ENCODE measurements at regions not wholly inside any gene's neighbourhood (a gene's known extent, or its start where the extent isn't known, plus 50 kb on each side); places are given as distances from the start of the nearest gene placed in this dataset.

DNA sequence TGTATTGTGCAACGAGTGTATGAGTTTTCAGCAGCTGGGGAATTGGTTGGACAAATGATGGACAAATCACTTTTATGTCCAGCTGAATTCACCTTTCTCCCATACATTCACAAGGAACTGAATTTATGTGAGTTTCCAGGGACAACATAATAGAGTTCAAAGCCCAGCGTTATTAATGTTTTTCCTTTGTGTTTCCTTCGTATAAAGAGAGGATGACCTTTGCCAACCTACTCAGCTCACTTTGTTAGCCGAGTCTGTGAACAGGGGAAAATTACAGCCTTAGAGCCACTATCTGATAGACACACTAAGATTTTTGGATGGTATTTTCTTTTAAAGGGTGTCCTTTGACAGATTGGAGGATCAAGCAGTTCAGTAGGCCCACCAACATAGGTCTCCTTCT lies 352.5 kb downstream of the KIF4B start:
- no peak overlapping the region for H3K27ac ChIP-seq (ENCODE audit: low read length)
- H3K9me3 ChIP-seq (ENCODE audit: insufficient read depth, low read depth, low read length): no peaks in the 10 kb centered on the region
- no peak overlapping the region for H3K4me3 ChIP-seq (ENCODE audit: low read length)
- peaks cover 5% of the 10 kb centered on the region; the same call in 1 of the 2 replicates for H3K4me1 ChIP-seq (ENCODE audit: insufficient read depth, low read length)
- no peaks in the 10 kb centered on the region for H3K27me3 ChIP-seq (ENCODE audit: insufficient read depth, low read length)
- H3K36me3 ChIP-seq (ENCODE audit: insufficient read depth, low read depth, low read length): no peaks in the 10 kb centered on the region
- no peak overlapping the region for H3K9ac ChIP-seq (ENCODE audit: low read depth, low read length)

- no peaks in the 10 kb centered on the region for H3K9me3 ChIP-seq (ENCODE audit: insufficient read depth, low read depth, low read length)
- H3K9ac ChIP-seq (ENCODE audit: low read depth, low read length): no peak overlapping the region
- H3K36me3 ChIP-seq (ENCODE audit: insufficient read depth, low read depth, low read length): no peaks in the 10 kb centered on the region
- peaks cover 5% of the 10 kb centered on the region; the same call in 1 of the 2 replicates for H3K4me1 ChIP-seq (ENCODE audit: insufficient read depth, low read length)
- H3K4me3 ChIP-seq (ENCODE audit: low read length): no peak overlapping the region
- no peak overlapping the region for H3K27ac ChIP-seq (ENCODE audit: low read length)
- H3K27me3 ChIP-seq (ENCODE audit: insufficient read depth, low read length): no peaks in the 10 kb centered on the region
These were observed 354.3 kb downstream of the KIF4B start for GRCh38 chr5:155367841-155368240.

DNA sequence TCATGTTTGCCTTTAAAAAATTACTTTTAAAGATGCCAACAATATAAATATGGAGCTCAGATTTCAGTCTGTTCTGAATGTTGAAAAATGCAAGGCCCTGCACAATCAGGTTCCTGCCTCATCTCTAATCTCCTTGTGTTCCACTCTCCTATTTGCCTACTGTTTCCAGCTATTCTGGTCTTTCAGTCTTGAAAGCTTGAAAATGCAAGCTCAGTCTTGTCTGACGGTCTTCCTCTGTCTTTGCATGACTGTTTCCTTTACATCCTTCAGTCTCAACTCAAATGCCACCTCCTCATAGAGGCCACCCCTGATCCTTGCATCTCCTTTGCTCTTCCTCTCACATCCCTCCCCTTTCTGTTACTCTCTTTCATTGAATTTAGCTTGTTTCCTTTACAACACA lies 354.9 kb downstream of the KIF4B start:
- no peaks in the 10 kb centered on the region for H3K9me3 ChIP-seq (ENCODE audit: insufficient read depth, low read depth, low read length)
- H3K27ac ChIP-seq (ENCODE audit: low read length): no peak overlapping the region
- H3K9ac ChIP-seq (ENCODE audit: low read depth, low read length): no peak overlapping the region
- H3K4me3 ChIP-seq (ENCODE audit: low read length): no peak overlapping the region
- H3K27me3 ChIP-seq (ENCODE audit: insufficient read depth, low read length): no peaks in the 10 kb centered on the region
- H3K4me1 ChIP-seq (ENCODE audit: insufficient read depth, low read length): peaks cover 5% of the 10 kb centered on the region; the same call in 1 of the 2 replicates
- H3K36me3 ChIP-seq (ENCODE audit: insufficient read depth, low read depth, low read length): no peaks in the 10 kb centered on the region

GRCh38 chr5:155380480-155380879 lies 366.9 kb downstream of the KIF4B start:
- Histone ChIP-seq H3K36me3 (ENCODE audit: insufficient read depth, low read depth, low read length) (no peaks in the 10 kb centered on the region), H3K27ac (ENCODE audit: low read length) (no peak overlapping the region), H3K9me3 (ENCODE audit: insufficient read depth, low read depth, low read length) (no peaks in the 10 kb centered on the region), H3K27me3 (ENCODE audit: insufficient read depth, low read length) (no peaks in the 10 kb centered on the region), H3K9ac (ENCODE audit: low read depth, low read length) (no peak overlapping the region), H3K4me1 (ENCODE audit: insufficient read depth, low read length) (peaks cover 4% of the 10 kb centered on the region; the same call in 1 of the 2 replicates), H3K4me3 (ENCODE audit: low read length) (no peak overlapping the region)

- Histone ChIP-seq H3K36me3 (ENCODE audit: insufficient read depth, low read depth, low read length) (no peaks in the 10 kb centered on the region), H3K4me1 (ENCODE audit: insufficient read depth, low read length) (peaks cover 4% of the 10 kb centered on the region; the same call in 1 of the 2 replicates), H3K27ac (ENCODE audit: low read length) (no peak overlapping the region), H3K27me3 (ENCODE audit: insufficient read depth, low read length) (no peaks in the 10 kb centered on the region), H3K4me3 (ENCODE audit: low read length) (no peak overlapping the region), H3K9ac (ENCODE audit: low read depth, low read length) (no peak overlapping the region), H3K9me3 (ENCODE audit: insufficient read depth, low read depth, low read length) (no peaks in the 10 kb centered on the region)
These were observed 368.1 kb downstream of the KIF4B start for GRCh38 chr5:155381654-155382053.

GRCh38 chr5:155389498-155389897 lies 375.9 kb downstream of the KIF4B start:
- H3K36me3 ChIP-seq (ENCODE audit: insufficient read depth, low read depth, low read length): no peaks in the 10 kb centered on the region
- H3K9ac ChIP-seq (ENCODE audit: low read depth, low read length): no peak overlapping the region
- H3K4me3 ChIP-seq (ENCODE audit: low read length): no peak overlapping the region
- no peaks in the 10 kb centered on the region for H3K4me1 ChIP-seq (ENCODE audit: insufficient read depth, low read length)
- H3K9me3 ChIP-seq (ENCODE audit: insufficient read depth, low read depth, low read length): no peaks in the 10 kb centered on the region
- H3K27ac ChIP-seq (ENCODE audit: low read length): no peak overlapping the region
- no peaks in the 10 kb centered on the region for H3K27me3 ChIP-seq (ENCODE audit: insufficient read depth, low read length)

GRCh38 chr5:155394727-155395126 lies 381.2 kb downstream of the KIF4B start:
- Histone ChIP-seq H3K4me3 (ENCODE audit: low read length) (no peak overlapping the region), H3K27ac (ENCODE audit: low read length) (no peak overlapping the region), H3K27me3 (ENCODE audit: insufficient read depth, low read length) (no peaks in the 10 kb centered on the region), H3K36me3 (ENCODE audit: insufficient read depth, low read depth, low read length) (no peaks in the 10 kb centered on the region), H3K9me3 (ENCODE audit: insufficient read depth, low read depth, low read length) (no peaks in the 10 kb centered on the region), H3K9ac (ENCODE audit: low read depth, low read length) (no peak overlapping the region), H3K4me1 (ENCODE audit: insufficient read depth, low read length) (no peaks in the 10 kb centered on the region)

GRCh38 chr5:155402927-155403640 lies 389.5 kb downstream of the KIF4B start:
- H3K4me3 ChIP-seq (ENCODE audit: low read length): no peak overlapping the region
- H3K4me1 ChIP-seq (ENCODE audit: insufficient read depth, low read length): no peaks in the 10 kb centered on the region
- no peaks in the 10 kb centered on the region for H3K27me3 ChIP-seq (ENCODE audit: insufficient read depth, low read length)
- no peak overlapping the region for H3K27ac ChIP-seq (ENCODE audit: low read length)
- H3K9ac ChIP-seq (ENCODE audit: low read depth, low read length): no peak overlapping the region
- no peaks in the 10 kb centered on the region for H3K36me3 ChIP-seq (ENCODE audit: insufficient read depth, low read depth, low read length)
- H3K9me3 ChIP-seq (ENCODE audit: insufficient read depth, low read depth, low read length): no peaks in the 10 kb centered on the region

GRCh38 chr5:155406815-155407214 lies 393.3 kb downstream of the KIF4B start:
- Histone ChIP-seq H3K27me3 (ENCODE audit: insufficient read depth, low read length) (no peaks in the 10 kb centered on the region), H3K9ac (ENCODE audit: low read depth, low read length) (no peak overlapping the region), H3K4me3 (ENCODE audit: low read length) (no peak overlapping the region), H3K27ac (ENCODE audit: low read length) (no peak overlapping the region), H3K9me3 (ENCODE audit: insufficient read depth, low read depth, low read length) (no peaks in the 10 kb centered on the region), H3K36me3 (ENCODE audit: insufficient read depth, low read depth, low read length) (no peaks in the 10 kb centered on the region), H3K4me1 (ENCODE audit: insufficient read depth, low read length) (no peaks in the 10 kb centered on the region)

DNA sequence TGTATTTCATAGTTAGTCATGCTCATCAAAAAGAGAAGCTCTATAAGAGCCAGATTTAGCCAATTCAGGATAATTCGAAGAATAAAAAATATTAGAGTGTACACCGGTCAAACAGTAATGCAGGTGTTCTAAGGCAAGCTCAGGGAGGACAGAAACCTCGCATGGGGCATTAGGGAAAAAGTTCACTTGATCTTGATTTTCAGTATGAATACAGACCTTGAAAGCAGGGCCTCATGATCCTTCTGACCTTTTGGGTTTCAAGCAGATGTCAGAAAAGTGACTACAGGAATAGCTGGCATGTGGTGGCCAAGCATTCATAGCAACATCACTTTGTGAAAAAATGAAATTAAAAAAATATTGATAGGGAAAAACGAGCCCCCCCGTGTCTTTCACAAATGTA lies 394.9 kb downstream of the KIF4B start:
- H3K4me3 ChIP-seq (ENCODE audit: low read length): no peak overlapping the region
- no peaks in the 10 kb centered on the region for H3K27me3 ChIP-seq (ENCODE audit: insufficient read depth, low read length)
- H3K9ac ChIP-seq (ENCODE audit: low read depth, low read length): no peak overlapping the region
- no peaks in the 10 kb centered on the region for H3K9me3 ChIP-seq (ENCODE audit: insufficient read depth, low read depth, low read length)
- no peaks in the 10 kb centered on the region for H3K4me1 ChIP-seq (ENCODE audit: insufficient read depth, low read length)
- H3K27ac ChIP-seq (ENCODE audit: low read length): no peak overlapping the region
- no peaks in the 10 kb centered on the region for H3K36me3 ChIP-seq (ENCODE audit: insufficient read depth, low read depth, low read length)

DNA sequence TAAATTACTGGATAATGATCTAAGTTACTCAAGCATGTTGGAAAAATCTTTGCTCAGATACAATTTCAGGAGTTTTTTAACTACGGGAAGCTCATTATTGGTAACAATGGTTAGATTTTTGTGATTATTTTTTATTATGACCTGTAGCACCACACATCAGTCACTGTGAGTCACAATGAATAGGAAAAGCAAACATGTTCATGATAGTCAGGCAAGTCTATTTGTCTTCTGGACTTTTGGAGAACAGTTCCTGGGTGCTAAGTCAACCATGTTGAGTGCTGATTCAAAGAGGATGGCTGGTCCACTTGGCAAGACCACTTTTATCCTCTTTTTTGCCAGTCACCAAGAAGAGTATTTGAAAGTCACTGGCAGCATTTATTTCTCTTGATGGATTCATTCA lies 403.2 kb downstream of the KIF4B start:
- no peaks in the 10 kb centered on the region for H3K36me3 ChIP-seq (ENCODE audit: insufficient read depth, low read depth, low read length)
- H3K27ac ChIP-seq (ENCODE audit: low read length): no peak overlapping the region
- no peaks in the 10 kb centered on the region for H3K9me3 ChIP-seq (ENCODE audit: insufficient read depth, low read depth, low read length)
- H3K4me3 ChIP-seq (ENCODE audit: low read length): no peak overlapping the region
- H3K4me1 ChIP-seq (ENCODE audit: insufficient read depth, low read length): peaks cover 3% of the 10 kb centered on the region; the same call in 1 of the 2 replicates
- no peaks in the 10 kb centered on the region for H3K27me3 ChIP-seq (ENCODE audit: insufficient read depth, low read length)
- H3K9ac ChIP-seq (ENCODE audit: low read depth, low read length): no peak overlapping the region

- H3K9ac ChIP-seq (ENCODE audit: low read depth, low read length): no peak overlapping the region
- no peak overlapping the region for H3K27ac ChIP-seq (ENCODE audit: low read length)
- no peak overlapping the region for H3K4me3 ChIP-seq (ENCODE audit: low read length)
- no peaks in the 10 kb centered on the region for H3K27me3 ChIP-seq (ENCODE audit: insufficient read depth, low read length)
- H3K4me1 ChIP-seq (ENCODE audit: insufficient read depth, low read length): peaks cover 3% of the 10 kb centered on the region; the same call in 1 of the 2 replicates
- no peaks in the 10 kb centered on the region for H3K36me3 ChIP-seq (ENCODE audit: insufficient read depth, low read depth, low read length)
- H3K9me3 ChIP-seq (ENCODE audit: insufficient read depth, low read depth, low read length): no peaks in the 10 kb centered on the region
These were observed 405.5 kb downstream of the KIF4B start for GRCh38 chr5:155418960-155419579.
